Skin of body (tissue), 1 donor: ENCODE measurements at regions not wholly inside any gene's neighbourhood (a gene's known extent, or its start where the extent isn't known, plus 50 kb on each side); places are given as distances from the start of the nearest gene placed in this dataset.
"Not testable (repeated sequence)": the region's sequence is repeated elsewhere in the genome, so short reads cannot be mapped to it uniquely, and the experiment has no call there.

Source experiments
- DNase-seq: peaks from one replicate; lab custom pipeline; 2025; lab: John Stamatoyannopoulos, UW

DNA sequence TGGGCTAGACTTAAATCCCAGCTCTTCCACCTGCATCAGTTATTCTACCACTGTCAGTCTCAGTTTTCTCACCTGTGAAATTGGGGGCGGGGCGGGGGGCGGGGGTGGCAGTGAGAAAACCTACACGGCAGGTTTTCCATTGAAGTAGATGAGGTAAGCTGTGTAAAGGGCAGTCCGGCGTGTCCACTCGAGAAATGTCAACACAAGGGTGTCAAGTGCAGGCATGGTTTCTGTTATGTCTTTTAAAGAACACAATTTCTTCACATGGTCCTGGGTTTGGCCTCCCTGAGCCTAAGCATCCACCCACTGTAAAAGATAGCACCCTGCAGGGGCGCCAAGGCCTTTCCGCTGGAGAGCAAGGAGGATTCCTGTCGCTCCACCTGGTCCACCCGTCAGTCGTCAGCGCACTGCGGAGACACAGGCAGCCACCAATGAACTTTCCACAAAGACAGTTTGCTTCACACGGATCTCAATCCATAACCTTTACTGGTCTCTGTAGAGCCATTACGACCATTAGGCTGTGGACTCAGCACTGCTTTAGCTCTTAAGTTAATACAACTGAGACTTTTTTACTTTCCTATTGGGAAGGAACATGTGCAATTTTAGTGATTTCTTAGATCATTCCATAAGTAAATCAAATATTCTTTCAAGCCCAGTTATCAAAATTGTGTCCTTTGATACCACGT is 99.5 kb upstream of the FOXB1 start:
- no peak for DNase-seq

DNA sequence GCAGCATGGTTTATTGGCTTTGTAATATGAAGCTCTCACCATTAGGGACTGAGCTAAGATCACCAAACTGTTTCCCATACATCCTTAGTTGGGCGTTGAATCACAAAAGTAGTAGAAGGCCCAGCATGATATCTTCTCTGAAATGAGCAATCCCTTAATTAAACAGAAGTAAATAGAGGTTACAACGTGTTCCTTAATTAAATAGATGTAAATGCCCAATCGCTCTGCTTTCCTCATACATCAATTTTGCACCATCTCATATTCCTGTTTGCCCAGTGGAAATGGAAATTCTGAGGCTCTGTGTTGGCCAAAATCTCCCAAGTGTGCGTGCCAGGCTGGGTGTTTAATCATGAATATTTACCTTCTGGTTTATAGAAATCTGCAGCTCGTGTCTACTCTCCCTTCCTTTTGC is 107.4 kb upstream of the FOXB1 start:
- DNase-seq, result no peak

DNA sequence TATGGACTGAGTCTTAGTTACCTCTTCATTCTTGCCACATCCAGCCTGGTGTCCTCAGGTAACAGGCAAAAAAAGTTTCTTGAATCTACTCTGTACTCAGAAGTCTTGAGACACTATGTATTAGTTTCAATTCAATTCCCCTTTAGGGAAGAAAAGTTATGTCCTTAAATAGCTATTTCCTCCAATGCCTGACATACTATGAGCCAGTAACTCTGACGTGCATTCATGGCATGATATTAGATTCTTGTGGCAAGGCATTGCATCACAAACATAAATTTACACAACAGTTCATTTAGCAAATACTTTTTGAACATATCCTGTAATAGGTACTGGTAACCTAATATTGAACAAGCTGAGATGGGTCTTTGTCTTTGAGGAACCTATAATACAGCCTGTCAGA is 109.3 kb upstream of the FOXB1 start:
- no peak for DNase-seq

DNA sequence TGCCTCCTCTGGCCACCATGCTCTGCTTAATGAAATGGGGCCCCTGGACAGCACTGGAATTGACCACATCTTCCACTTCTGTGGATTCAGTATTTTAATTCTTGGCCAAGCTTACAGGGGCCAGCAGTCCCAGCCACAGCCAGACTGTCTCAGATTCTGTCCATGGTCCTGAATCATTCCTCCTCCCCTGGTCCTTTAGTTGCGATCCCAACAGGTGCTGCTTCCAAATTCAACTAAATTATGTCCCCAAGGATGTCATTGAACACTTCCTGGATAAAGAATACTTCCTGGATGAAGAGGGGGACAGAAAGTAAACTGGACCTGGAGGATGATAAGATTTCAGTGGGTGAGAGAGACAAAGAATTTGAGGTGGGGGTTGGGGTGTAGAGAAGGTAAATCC is 111.1 kb upstream of the FOXB1 start:
- DNase-seq, result no peak

DNA sequence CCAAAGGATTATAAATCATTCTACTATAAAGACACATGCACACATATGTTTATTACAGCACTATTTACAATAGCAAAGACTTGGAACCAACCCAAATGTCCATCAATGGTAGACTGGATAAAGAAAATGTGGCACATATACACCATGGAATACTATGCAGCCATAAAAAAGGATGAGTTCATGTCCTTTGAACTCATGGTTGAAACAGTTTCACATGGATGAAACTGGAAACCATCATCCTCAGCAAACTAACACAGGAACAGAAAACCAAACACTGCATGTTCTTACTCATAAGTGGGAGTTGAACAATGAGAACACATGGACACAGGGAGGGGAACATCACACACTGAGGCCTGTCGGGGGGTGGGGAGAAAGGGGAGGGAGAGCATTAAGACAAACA is 116.2 kb upstream of the FOXB1 start:
- not testable (repeated sequence) for DNase-seq

DNA sequence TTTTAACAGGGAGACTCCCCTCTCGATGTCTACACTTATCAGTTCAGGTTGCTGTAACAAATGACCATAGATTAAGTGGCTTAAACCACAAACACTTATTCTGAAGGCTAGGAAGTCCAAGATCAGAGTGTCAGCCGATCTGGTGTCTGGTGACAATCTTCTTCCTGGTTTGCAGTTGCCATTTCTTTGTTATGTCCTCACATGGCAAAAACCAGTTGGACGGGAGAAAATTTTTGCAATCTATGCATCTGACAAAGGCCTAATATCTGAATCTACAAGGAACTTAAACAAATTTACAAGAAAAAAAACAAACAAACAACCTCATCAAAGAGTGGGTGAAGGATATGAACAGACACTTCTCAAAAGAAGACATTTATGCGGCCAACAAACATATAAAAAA is 116.9 kb upstream of the FOXB1 start:
- no peak for DNase-seq

DNA sequence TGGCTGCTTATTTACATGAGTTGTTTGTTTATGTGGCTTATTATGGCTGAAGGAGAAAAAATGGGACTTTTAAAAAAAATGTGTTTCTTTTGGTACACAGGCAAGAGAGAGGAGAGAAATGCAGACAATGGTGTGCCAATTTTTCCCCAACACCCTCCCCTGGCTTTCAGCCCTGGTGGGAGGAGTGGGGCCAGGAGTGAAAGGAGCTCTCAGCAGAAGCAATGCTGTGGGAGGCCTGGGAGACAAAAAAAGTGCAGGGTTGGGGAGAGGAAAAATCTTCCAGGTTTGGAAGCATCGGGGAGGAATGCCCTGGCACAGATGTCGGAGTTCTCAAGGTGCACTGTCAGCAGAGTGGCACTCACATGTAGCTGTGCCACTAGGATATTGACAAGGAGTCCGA is 117.7 kb upstream of the FOXB1 start:
- no peak for DNase-seq

DNA sequence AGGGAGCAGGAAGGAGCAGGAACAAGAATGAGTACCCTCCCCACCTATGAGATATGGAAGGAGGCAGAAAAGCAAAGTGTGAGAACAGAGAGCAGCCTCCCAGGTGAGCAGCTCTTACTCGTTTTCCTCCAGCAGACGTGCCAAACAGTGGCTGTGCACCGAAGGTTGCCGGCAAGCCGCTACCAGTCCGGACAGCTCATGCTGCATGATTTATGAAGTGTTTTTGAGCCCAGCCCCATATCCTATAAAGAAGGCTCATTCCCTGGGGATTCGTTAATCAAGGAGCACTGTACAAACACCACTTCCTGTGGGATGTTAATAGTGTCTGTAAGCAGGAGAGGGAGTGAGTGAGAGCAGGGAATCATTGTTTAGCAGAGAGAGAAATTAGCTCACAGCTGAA is 118.3 kb upstream of the FOXB1 start:
- peak; percentile 8 for DNase-seq

DNA sequence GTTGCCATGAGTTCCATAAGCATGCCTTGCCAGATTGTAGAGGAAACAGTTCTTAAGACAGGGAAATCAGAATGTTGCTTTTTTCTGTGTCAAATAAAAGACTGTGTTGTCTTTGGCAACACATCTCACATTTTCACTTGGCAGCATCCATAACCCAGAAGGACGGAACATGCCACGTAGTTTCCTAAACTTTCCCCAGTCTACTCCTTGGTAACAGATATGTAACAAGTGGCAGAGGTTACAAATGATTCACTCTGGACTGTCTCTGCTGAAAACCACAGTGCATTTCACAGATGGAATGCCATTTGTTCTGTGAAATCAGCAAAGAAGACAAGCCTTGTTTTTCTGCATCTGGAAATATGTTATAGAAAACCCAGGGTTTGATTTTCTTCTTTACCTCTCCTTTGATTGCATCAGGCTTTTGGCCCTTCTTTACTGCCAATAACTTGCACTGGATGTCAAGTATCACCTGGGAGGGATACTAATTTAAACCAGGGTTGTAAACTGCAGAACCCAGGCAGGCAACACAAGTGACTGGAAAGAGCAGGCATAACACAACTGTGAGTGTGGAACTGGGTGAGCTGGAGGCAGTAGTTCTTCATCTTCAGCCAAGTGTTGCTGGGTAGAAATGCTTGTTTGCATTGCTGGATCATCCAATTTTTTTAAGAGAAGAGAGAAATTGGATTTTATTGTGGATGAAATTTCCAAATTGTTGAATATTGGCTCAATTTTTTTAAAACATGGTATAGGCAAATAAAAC is 124.4 kb upstream of the FOXB1 start:
- DNase-seq, result no peak

DNA sequence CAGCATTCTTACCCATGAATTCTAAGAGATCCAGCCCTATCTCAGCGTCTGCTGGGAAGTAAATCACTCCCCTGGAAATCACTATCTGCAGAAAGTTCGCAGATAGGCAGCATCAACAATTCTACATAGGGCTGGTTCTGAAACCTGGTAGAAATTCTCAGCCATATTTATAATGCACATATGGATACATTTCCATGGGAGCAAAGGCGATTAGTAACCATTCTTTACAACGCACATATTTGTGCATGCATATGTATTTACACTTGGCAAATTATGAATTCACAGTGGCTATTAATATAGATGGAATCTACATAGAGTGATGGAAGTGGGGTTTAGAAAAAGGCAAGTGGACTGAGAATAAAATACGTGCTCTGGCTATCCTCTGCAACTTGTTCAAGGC is 128.0 kb upstream of the FOXB1 start:
- no peak for DNase-seq

DNA sequence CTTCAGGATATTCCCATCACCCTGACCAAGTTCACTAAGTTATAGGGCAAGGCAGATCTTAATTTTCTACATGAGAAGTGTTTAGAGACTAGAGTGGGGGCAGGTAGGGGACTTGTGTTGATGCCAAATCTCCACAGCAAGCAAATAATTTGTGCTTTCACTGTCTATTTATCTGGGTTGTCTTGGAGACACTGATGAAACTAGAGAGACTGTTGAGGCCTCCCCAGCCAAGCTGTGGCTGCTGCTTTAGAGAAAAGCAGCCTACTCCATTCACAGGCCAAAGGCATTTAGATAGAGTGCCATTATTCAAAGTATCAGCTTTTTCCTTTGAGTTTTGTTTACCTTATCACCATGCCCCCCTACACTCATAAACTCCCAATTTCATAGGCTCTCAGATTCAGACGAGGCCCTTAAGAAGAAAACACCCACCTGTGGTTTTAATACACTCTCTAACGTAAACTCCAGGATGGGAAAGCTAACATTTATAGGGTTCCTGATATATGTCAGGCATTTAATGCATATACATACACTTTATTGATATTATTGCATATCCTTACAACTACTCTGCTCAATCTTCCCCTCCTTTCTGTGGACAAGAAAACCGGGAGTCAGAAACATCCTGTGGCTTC is 130.4 kb upstream of the FOXB1 start:
- DNase-seq, result no peak

DNA sequence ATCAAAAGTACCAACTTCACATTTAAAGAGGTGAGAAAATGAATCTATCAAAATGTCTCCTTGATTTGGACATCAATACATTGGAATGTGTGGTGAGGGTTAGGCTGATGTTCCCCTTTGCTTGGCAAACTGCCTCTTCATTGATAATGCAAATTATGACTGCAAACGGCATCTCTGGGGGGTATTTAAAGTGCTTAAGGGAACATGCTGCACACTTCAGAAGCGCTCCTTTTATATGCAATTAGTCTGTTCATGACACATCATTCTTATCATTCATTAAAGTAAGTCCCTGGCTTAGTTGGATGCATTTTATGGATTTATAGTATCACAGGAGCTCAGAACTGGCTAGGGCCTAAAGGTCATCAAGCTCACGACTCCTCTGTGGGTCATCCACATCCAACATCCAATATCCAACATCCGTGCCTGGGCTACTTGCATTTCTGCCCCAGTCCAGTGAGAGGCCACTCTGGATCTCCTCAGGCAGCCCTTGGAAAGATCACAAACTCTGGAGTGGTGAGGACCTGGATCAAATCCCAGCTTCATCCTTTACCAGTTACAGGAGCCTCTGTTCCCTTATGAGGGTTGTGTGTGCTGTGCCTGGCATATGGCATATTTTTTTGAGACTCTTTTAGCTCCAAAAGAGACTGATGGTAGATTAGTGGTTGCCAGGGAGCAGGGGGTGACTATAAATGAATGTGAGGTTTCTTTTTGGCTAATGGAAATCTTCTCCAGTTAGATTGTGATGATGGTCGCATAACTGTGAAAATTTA is 136.8 kb upstream of the FOXB1 start:
- no peak for DNase-seq

DNA sequence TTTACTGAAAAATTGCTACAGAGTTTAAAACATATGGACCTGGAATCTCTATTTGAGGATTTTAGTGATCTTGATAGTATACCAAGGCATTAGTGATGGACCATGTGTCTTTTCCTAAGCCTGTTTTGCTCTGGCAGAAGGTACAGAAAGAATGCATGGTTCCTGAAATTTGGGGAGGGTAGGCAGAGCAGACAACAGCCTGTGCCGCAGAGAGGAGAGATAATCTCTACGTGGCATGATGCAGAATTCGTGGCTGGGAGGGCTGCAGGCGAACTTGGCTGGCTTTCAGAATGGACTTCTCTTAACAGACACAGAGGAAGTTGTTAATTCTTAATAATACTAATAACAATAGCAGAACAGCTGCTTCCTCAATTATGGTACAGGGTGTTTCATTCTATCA is 137.5 kb upstream of the FOXB1 start:
- no peak for DNase-seq

DNA sequence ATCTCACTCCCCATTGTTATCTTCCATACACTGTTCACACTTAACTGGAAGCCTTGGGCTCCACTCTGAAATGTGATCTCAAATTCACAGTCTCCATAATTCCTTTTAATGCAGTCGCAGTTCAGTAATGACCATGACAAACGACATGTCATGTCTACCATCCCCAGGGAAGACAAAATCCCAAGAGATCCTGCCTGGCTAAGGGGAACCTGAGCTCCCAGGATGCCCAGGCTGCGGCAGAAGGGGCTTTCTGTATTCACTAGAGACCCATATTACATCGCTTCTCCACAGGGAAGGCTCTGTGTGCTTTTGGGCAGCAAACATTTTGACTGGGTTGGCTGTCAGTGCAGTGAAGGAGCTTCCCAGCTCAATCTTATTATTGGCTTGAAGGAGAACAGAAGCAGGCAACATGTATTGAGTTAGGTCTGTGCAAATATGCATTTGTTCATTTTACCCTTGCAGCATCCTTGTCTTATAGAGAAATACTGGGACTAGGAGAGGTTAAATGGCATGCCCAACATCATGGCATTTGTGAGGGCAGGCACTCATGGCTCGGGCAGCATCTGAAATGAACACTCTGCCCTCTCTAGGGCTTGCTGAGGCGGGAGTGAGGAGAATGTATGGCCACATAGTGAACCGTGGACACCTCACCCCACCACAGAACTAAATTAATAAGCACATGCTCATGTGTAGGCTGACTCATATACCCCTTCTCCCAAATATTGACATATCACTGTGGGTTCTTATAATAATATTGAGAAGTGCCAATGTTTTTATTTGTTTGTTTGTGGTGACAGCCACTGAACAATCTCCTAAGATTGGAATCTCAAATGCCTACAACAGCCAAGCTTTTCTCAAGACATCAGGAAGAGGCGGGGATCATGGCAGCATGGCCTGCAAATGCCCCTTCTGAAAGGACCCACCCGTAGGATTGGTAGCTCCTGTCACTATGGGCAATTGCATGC is 141.6 kb upstream of the FOXB1 start:
- no peak for DNase-seq

DNA sequence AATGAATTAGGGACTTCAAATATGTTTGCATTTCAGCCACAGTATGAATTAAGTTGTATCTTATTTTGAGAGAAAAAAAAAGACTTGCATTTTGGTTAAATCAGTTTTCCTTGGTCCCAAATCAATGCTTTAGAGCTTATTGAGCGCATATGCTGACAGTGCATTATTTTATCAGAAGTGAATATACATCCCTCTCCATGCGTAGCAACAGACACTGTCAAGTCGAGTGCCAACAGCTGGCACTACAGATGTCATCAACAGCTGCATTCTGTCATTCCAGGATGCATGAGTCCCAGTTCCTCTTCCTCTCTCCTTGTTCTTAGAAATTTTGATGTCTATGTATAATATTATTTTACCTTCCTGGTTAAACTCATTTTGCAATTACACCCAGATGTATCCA is 156.1 kb upstream of the FOXB1 start:
- DNase-seq, result no peak

DNA sequence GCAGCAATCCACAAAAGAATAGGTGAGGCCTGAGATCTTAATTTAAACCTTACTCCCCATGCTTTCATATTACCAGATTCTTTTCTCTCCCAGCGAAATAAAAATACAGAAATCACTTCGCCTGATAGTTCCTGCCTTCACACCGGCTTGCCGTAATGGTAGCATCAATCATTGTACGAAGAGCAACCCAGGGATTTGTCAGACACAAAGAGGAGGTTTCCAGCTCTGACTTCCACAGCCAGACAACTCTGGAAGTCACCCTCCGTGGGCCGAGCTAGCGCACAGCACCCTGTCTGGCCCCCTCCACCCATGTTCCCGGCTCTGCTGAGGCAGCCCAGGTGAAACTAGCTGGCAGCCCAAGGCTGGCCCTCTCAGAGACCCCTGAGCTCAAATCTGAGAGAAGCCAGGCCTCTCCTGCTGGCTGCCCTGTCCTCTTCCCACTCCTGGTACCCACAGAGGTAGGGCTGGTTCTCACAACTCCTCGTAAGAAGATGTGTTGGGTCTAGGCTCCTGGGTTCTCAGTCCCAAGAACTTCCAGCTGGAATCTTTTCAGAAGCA is 156.9 kb upstream of the BNIP2 start:
- no peak for DNase-seq

DNA sequence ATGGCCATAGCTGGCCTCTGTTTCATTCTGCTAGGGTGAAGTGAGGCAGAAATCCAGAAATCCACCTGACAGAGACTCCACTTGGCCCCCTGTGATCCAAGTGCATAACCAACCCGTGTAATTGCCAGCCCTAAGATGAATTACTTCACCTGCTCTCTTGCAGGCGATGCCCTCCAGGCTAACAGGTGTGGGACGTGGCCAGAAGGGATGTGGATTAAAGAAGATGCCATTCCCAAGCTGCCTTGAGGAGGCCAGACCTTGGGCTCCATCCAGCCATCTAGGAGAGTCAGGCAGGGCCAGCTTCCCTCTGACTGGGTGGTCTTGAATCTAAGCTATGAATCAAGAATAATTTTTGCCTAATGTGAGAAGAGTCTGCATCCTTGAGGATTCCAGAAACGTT is 154.5 kb upstream of the BNIP2 start:
- DNase-seq, result no peak

DNA sequence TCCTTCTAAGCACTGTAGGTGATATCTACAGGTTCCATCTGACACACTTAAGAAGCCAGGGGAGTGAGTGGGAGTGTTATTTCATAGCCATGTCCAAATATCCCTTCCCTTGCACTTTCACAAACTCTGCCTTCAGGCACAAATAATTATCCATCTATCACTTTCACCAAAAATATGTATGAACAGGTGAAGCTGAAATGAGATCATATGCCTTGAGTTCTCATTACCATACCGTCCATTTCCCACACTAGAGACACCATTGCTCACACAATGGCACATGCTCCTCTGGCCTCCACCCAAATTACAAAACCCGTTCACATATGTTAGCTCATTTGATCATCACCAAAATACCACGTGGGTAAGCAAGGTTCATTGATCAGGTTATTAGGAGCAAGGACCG is 151.9 kb upstream of the BNIP2 start:
- DNase-seq, result no peak

DNA sequence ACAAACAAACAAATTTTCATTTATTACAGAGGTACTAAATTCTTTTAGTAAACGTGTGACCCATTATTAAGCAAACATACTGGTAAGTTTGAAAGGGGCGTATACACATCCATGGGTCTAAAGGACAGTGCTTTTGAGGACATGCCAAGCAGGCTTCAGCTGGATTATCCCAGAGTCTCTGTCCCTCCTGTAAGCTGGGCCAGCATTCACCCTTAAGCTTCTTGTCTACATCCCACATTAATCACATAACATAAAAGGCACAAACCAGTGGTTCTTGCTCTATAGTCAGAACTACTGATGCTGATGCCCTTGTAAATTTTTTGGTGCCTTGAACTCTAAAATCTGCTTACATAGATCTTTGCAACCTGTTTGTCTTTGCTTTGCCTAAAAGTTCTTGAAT is 150.8 kb upstream of the BNIP2 start:
- no peak for DNase-seq

DNA sequence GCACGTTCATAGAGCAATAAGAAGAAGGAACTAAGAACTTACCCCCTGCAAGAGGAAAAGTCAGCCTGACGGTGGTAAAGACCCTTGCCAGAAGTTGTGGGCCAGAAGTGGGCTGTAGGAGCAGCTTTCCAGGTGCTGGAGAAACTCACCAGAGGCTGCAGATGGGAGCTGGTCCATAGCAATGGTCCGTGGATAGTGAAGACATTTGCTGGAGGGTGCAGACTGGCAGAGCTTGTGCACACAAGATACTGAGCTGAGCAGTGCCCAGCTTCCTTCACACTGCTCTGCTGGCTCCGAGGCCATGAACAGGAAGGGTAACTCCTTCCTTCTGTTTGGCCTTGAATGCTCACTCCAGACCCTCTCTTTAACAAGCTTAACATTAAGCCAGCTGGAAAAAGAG is 149.8 kb upstream of the BNIP2 start:
- no peak for DNase-seq

DNA sequence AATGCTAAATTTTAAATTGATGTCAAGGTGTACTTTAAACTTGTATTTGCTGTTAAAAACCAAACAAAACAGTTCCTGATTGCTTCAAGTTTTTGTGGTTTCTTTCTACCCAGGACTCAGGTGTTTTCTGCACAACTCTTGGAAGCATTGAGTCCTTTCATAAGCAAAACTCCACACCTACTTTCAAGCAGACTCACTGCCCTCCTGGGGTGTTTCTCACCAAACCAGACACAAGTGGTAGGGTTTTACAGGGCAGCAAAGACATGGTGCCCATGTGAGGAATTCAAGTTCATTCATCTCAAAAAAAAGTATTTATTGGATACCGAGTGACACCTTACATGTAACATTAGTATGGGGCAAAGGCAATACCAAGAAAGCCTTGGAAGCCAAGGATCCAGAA is 146.7 kb upstream of the BNIP2 start:
- DNase-seq, result no peak
